ENCODE measurements at regions not wholly inside any gene's neighbourhood (a gene's known extent, or its start where the extent isn't known, plus 50 kb on each side); places are given as distances from the start of the nearest gene placed in this dataset.

DNA sequence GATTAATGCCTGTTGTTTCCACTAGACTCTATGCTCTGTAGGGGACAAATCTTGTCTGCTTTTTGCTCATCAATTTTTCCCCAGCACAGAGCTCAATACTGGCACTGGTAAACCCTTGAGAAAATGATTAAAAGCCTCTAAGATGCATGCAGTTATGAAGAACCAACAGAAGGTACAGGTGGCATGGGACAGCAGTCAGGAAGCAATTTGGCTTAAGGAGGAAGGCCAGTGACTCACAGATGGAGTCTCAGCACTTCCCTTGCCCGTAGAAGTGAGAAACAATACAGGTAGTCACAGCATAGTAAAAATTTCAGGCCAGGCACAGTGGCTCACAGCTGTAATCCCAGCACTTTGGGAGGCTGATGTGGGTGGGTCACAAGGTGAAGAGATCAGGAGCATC is 504.7 kb upstream of the RBFOX1 start:
- H3K27me3 ChIP-seq (ENCODE audit: control insufficient read depth, insufficient read depth, low read length) = no peaks in the 10 kb centered on the region
- no peaks in the 10 kb centered on the region for H3K36me3 ChIP-seq (ENCODE audit: control insufficient read depth, insufficient read depth, low read length)
- CTCF ChIA-PET = no interaction called here
- POLR2A ChIA-PET = no interaction called here
- no peak for DNase-seq (ENCODE audit: low read depth)
- H3K4me3 ChIP-seq (ENCODE audit: low read depth, low read length) = no peak overlapping the region
- no peak for TF ChIP-seq CTCF (IDR thresholded peaks at IDR 0.05; ENCODE audit: insufficient read depth, low read depth, low read length)

GRCh38 chr16:6827267-6827666 is 505.4 kb upstream of the RBFOX1 start:
- H3K27me3 ChIP-seq (ENCODE audit: control insufficient read depth, insufficient read depth, low read length) = no peaks in the 10 kb centered on the region
- TF ChIP-seq CTCF (IDR thresholded peaks at IDR 0.05; ENCODE audit: insufficient read depth, low read depth, low read length) = no peak
- POLR2A ChIA-PET = no interaction called here
- H3K36me3 ChIP-seq (ENCODE audit: control insufficient read depth, insufficient read depth, low read length) = no peaks in the 10 kb centered on the region
- DNase-seq (ENCODE audit: low read depth) = no peak
- CTCF ChIA-PET = no interaction called here
- H3K4me3 ChIP-seq (ENCODE audit: low read depth, low read length) = no peak overlapping the region

DNA sequence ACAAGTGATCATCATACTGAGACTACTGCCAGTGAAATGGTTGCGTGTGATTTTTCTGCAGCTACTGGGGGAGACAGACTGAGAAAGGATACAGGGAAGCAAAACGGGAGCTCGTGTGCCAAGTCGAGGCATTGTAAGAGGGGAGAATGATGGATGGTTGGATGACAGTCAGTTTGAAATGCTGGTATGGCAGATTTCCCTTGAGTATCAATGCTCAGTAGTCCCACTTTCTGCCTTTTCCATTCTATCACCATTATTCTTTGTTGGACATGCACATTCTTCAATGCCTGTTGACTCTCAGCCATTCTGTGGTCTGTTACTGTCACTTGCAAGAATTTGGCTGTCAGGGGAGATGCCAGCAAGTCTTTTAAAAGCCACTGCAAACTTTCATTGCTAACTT is 510.6 kb upstream of the RBFOX1 start:
- no peak for DNase-seq (ENCODE audit: low read depth)
- H3K36me3 ChIP-seq (ENCODE audit: control insufficient read depth, insufficient read depth, low read length) = no peaks in the 10 kb centered on the region
- POLR2A ChIA-PET = no interaction called here
- TF ChIP-seq CTCF (IDR thresholded peaks at IDR 0.05; ENCODE audit: insufficient read depth, low read depth, low read length) = no peak
- no peak overlapping the region for H3K4me3 ChIP-seq (ENCODE audit: low read depth, low read length)
- H3K27me3 ChIP-seq (ENCODE audit: control insufficient read depth, insufficient read depth, low read length) = no peaks in the 10 kb centered on the region
- CTCF ChIA-PET = no interaction called here

GRCh38 chr16:6804461-6804860 is 528.2 kb upstream of the RBFOX1 start:
- ChIA-PET CTCF (no interaction called here), POLR2A (no interaction called here)
- TF ChIP-seq CTCF (IDR thresholded peaks at IDR 0.05; ENCODE audit: insufficient read depth, low read depth, low read length) = no peak
- Histone ChIP-seq H3K27me3 (ENCODE audit: control insufficient read depth, insufficient read depth, low read length) (no peaks in the 10 kb centered on the region), H3K36me3 (ENCODE audit: control insufficient read depth, insufficient read depth, low read length) (no peaks in the 10 kb centered on the region), H3K4me3 (ENCODE audit: low read depth, low read length) (no peak overlapping the region)
- DNase-seq (ENCODE audit: low read depth) = no peak

GRCh38 chr16:6803176-6803575 is 529.5 kb upstream of the RBFOX1 start:
- ChIA-PET POLR2A (no interaction called here), CTCF (interaction anchor here (0.6 kb wide), 1 partner anchor 18 kb away, joined by 4 read pairs; no protein-coding TSS in a partner anchor)
- H3K4me3 ChIP-seq (ENCODE audit: low read depth, low read length) = no peak overlapping the region

More at GRCh38 chr16:6803176-6803575, 529.5 kb upstream of the RBFOX1 start:
- Histone ChIP-seq H3K36me3 (ENCODE audit: control insufficient read depth, insufficient read depth, low read length) (no peaks in the 10 kb centered on the region), H3K27me3 (ENCODE audit: control insufficient read depth, insufficient read depth, low read length) (no peaks in the 10 kb centered on the region)
- TF ChIP-seq CTCF (IDR thresholded peaks at IDR 0.05; ENCODE audit: insufficient read depth, low read depth, low read length) = no peak
- DNase-seq (ENCODE audit: low read depth) = no peak
